Astrocyte (in vitro differentiated cells and primary cell): ENCODE measurements at regions not wholly inside any gene's neighbourhood (a gene's known extent, or its start where the extent isn't known, plus 50 kb on each side); places are given as distances from the start of the nearest gene placed in this dataset.

Experiments
- DNase-seq: peaks from one replicate; pipeline ENCODE4 v3.0.0-alpha.2; 2010; ENCODE audit warnings: low read depth
- FAIRE-seq: peaks from 2 replicates; lab custom pipeline; 2011; peaks lifted over from hg19 to GRCh38; lab: Jason Lieb, UNC
- H2AFZ ChIP-seq: 2 replicates; pipeline ENCODE4 v1.6.0; 2012; ENCODE audit warnings: low read depth, low read length, inconsistent platforms
- H3K27ac ChIP-seq: 2 replicates; pipeline ENCODE4 v1.5.1; 2011; ENCODE audit warnings: low read depth, low read length, inconsistent platforms
- H3K27me3 ChIP-seq: 2 replicates; pipeline ENCODE4 v1.6.0; 2011; ENCODE audit warnings: low read length, inconsistent platforms; ENCODE audit not compliant: insufficient read depth
- H3K36me3 ChIP-seq: 2 replicates; pipeline ENCODE4 v1.5.1; 2011; ENCODE audit warnings: low read length, inconsistent platforms; ENCODE audit not compliant: insufficient read depth
- H3K4me1 ChIP-seq: 2 replicates; pipeline ENCODE4 v1.5.1; 2011; ENCODE audit warnings: low read length, inconsistent platforms; ENCODE audit not compliant: insufficient read depth
- H3K4me2 ChIP-seq: 2 replicates; pipeline ENCODE4 v1.6.0; 2012; ENCODE audit warnings: low read length, inconsistent platforms
- H3K4me3 ChIP-seq: 2 replicates; pipeline ENCODE4 v1.5.1; 2011; ENCODE audit warnings: low read depth, mild to moderate bottlenecking, low read length, inconsistent platforms; ENCODE audit not compliant: insufficient read depth
- H3K79me2 ChIP-seq: 2 replicates; pipeline ENCODE4 v1.6.0; 2012; ENCODE audit warnings: mild to moderate bottlenecking, low read length, inconsistent platforms; ENCODE audit not compliant: insufficient read depth
- H3K9ac ChIP-seq: 2 replicates; pipeline ENCODE4 v1.6.0; 2012; ENCODE audit warnings: mild to moderate bottlenecking, low read length, inconsistent platforms
- H3K9me3 ChIP-seq: 2 replicates; pipeline ENCODE4 v1.5.1; 2012; ENCODE audit warnings: low read depth, mild to moderate bottlenecking, low read length, inconsistent platforms; ENCODE audit not compliant: insufficient read depth
- H4K20me1 ChIP-seq: 2 replicates; pipeline ENCODE4 v1.6.0; 2012; ENCODE audit warnings: low read length, inconsistent platforms; ENCODE audit not compliant: insufficient read depth
- H3K27ac Mint-ChIP-seq: one replicate; pipeline ENCODE4 v1.8.0; 2021; ENCODE audit warnings: mild to moderate bottlenecking, mixed read lengths; ENCODE audit not compliant: unreplicated experiment
- H3K27me3 Mint-ChIP-seq: one replicate; pipeline ENCODE4 v1.8.0; 2021; ENCODE audit warnings: low read depth, mixed read lengths; ENCODE audit not compliant: unreplicated experiment
- H3K36me3 Mint-ChIP-seq: one replicate; pipeline ENCODE4 v1.8.0; 2021; ENCODE audit warnings: low read depth, mixed read lengths; ENCODE audit not compliant: unreplicated experiment
- H3K4me1 Mint-ChIP-seq: one replicate; pipeline ENCODE4 v1.8.0; 2021; ENCODE audit warnings: low read depth, mixed read lengths; ENCODE audit not compliant: unreplicated experiment
- H3K4me3 Mint-ChIP-seq: one replicate; pipeline ENCODE4 v1.8.0; 2021; ENCODE audit warnings: mild to moderate bottlenecking, moderate library complexity, mixed read lengths; ENCODE audit not compliant: unreplicated experiment
- H3K9me3 Mint-ChIP-seq: one replicate; pipeline ENCODE4 v1.8.0; 2021; ENCODE audit warnings: mild to moderate bottlenecking, mixed read lengths; ENCODE audit not compliant: unreplicated experiment
- CTCF ChIP-seq: IDR thresholded peaks from 2 replicates; pipeline ENCODE4 v1.5.1; 2011; ENCODE audit warnings: low read depth, mild to moderate bottlenecking, inconsistent platforms, low read length, moderate library complexity; ENCODE audit not compliant: insufficient read depth
- EZH2 ChIP-seq: IDR thresholded peaks from 2 replicates; pipeline ENCODE4 v1.6.1; 2012; ENCODE audit warnings: mild to moderate bottlenecking, low read length, inconsistent platforms; ENCODE audit not compliant: insufficient read depth

GRCh38 chr7:108634036-108634435 lies 64.4 kb downstream of the DNAJB9 start:
- Mint-ChIP-seq H3K36me3 (no peaks in the 10 kb centered on the region), H3K9me3 (no peaks in the 10 kb centered on the region), H3K4me1 (no peaks in the 10 kb centered on the region), H3K27ac (no peak overlapping the region), H3K4me3 (no peak overlapping the region), H3K27me3 (peaks cover 2% of the 10 kb centered on the region)
- H3K9ac ChIP-seq = no peak overlapping the region
- H3K36me3 ChIP-seq = no peaks in the 10 kb centered on the region
- H3K4me2 ChIP-seq = no peak overlapping the region
- no peak overlapping the region for H3K27ac ChIP-seq
- FAIRE-seq (no peak), DNase-seq (no peak)
- H3K27me3 ChIP-seq = no peaks in the 10 kb centered on the region
- no peaks in the 10 kb centered on the region for H3K79me2 ChIP-seq
- no peak for TF ChIP-seq CTCF
- no peak for TF ChIP-seq EZH2
- no peaks in the 10 kb centered on the region for H4K20me1 ChIP-seq
- H3K9me3 ChIP-seq = no peaks in the 10 kb centered on the region
- no peaks in the 10 kb centered on the region for H3K4me1 ChIP-seq
- H3K4me3 ChIP-seq = no peak overlapping the region
- H2AFZ ChIP-seq = no peak overlapping the region

- Mint-ChIP-seq H3K4me1 (no peaks in the 10 kb centered on the region), H3K27ac (no peak overlapping the region), H3K4me3 (no peak overlapping the region), H3K36me3 (no peaks in the 10 kb centered on the region), H3K27me3 (peaks cover 2% of the 10 kb centered on the region), H3K9me3 (no peaks in the 10 kb centered on the region)
- TF ChIP-seq CTCF (no peak), EZH2 (no peak)
- no peak overlapping the region for H3K4me3 ChIP-seq
- DNase-seq (no peak), FAIRE-seq (no peak)
- H3K4me2 ChIP-seq = no peak overlapping the region
- H2AFZ ChIP-seq = no peak overlapping the region
- H3K9ac ChIP-seq = no peak overlapping the region
- no peaks in the 10 kb centered on the region for H3K27me3 ChIP-seq
- no peaks in the 10 kb centered on the region for H3K79me2 ChIP-seq
- H3K9me3 ChIP-seq = no peaks in the 10 kb centered on the region
- H3K36me3 ChIP-seq = no peaks in the 10 kb centered on the region
- H3K4me1 ChIP-seq = no peaks in the 10 kb centered on the region
- no peaks in the 10 kb centered on the region for H4K20me1 ChIP-seq
- no peak overlapping the region for H3K27ac ChIP-seq
Observed at GRCh38 chr7:108634535-108634934, 64.9 kb downstream of the DNAJB9 start.

GRCh38 chr7:108637049-108637621 lies 67.5 kb downstream of the DNAJB9 start:
- DNase-seq (no peak), FAIRE-seq (no peak)
- Mint-ChIP-seq H3K27ac (no peak overlapping the region), H3K27me3 (peaks cover 2% of the 10 kb centered on the region), H3K36me3 (no peaks in the 10 kb centered on the region), H3K4me3 (no peak overlapping the region), H3K9me3 (no peaks in the 10 kb centered on the region), H3K4me1 (no peaks in the 10 kb centered on the region)
- H3K9ac ChIP-seq = no peak overlapping the region
- H3K9me3 ChIP-seq = no peaks in the 10 kb centered on the region
- no peaks in the 10 kb centered on the region for H4K20me1 ChIP-seq
- no peak overlapping the region for H3K4me2 ChIP-seq
- TF ChIP-seq CTCF (no peak), EZH2 (no peak)
- H3K36me3 ChIP-seq = no peaks in the 10 kb centered on the region
- no peak overlapping the region for H3K4me3 ChIP-seq
- no peak overlapping the region for H2AFZ ChIP-seq
- H3K27ac ChIP-seq = no peak overlapping the region
- no peaks in the 10 kb centered on the region for H3K79me2 ChIP-seq
- H3K27me3 ChIP-seq = no peaks in the 10 kb centered on the region
- H3K4me1 ChIP-seq = no peaks in the 10 kb centered on the region
